Neural progenitor cell (in vitro differentiated cells): ENCODE measurements at regions not wholly inside any gene's neighbourhood (a gene's known extent, or its start where the extent isn't known, plus 50 kb on each side); places are given as distances from the start of the nearest gene placed in this dataset.

Experiments used
- DNase-seq: peaks from one replicate; pipeline ENCODE4 v3.0.0-alpha.2; 2016; ENCODE audit warnings: low spot score
- H2AFZ ChIP-seq: fragments of 200-600 bp; sonication (generic); replicated peaks from 2 replicates; pipeline ENCODE4 v1.6.1; 2016; ENCODE audit warnings: antibody characterized with exemption
- H3F3A ChIP-seq: fragments of 200-600 bp; sonication (generic); 2 replicates; pipeline ENCODE4 v1.6.1; 2016; ENCODE audit warnings: antibody characterized with exemption, low read depth
- H3K27ac ChIP-seq: fragments of 200-600 bp; sonication (generic); 2 replicates; pipeline ENCODE4 v1.5.1; 2016; ENCODE audit warnings: mild to moderate bottlenecking
- H3K27me3 ChIP-seq: fragments of 200-600 bp; sonication (generic); 2 replicates; pipeline ENCODE4 v1.6.1; 2016; ENCODE audit warnings: mild to moderate bottlenecking, moderate library complexity
- H3K36me3 ChIP-seq: fragments of 200-600 bp; sonication (generic); 2 replicates; pipeline ENCODE4 v1.5.1; 2016
- H3K4me1 ChIP-seq: fragments of 200-600 bp; sonication (generic); 2 replicates; pipeline ENCODE4 v1.6.1; 2016; ENCODE audit warnings: mixed run types
- H3K4me2 ChIP-seq: fragments of 200-600 bp; sonication (generic); 2 replicates; pipeline ENCODE4 v1.6.1; 2016
- H3K4me3 ChIP-seq: fragments of 200-600 bp; sonication (generic); 2 replicates; pipeline ENCODE4 v1.5.1; 2016
- H3K79me2 ChIP-seq: fragments of 200-600 bp; sonication (generic); 2 replicates; pipeline ENCODE4 v1.6.1; 2016; ENCODE audit warnings: low read depth
- H3K9ac ChIP-seq: fragments of 200-600 bp; sonication (generic); 2 replicates; pipeline ENCODE4 v1.6.1; 2016
- H3K9me3 ChIP-seq: fragments of 200-600 bp; sonication (generic); 2 replicates; pipeline ENCODE4 v1.5.1; 2016; ENCODE audit warnings: low read depth
- H4K20me1 ChIP-seq: fragments of 200-600 bp; sonication (generic); 2 replicates; pipeline ENCODE4 v1.6.1; 2016; ENCODE audit warnings: low read depth
- H3K27ac Mint-ChIP-seq: 3 replicates; pipeline ENCODE4 v1.8.0; 2021; ENCODE audit warnings: mixed read lengths
- H3K27me3 Mint-ChIP-seq: 2 replicates; pipeline ENCODE4 v1.8.0; 2022; ENCODE audit warnings: low read depth, mild to moderate bottlenecking, inconsistent platforms, moderate library complexity, mixed read lengths; ENCODE audit not compliant: insufficient read depth
- H3K36me3 Mint-ChIP-seq: 3 replicates; pipeline ENCODE4 v1.8.0; 2021; ENCODE audit warnings: mixed read lengths
- H3K4me1 Mint-ChIP-seq: 3 replicates; pipeline ENCODE4 v1.8.0; 2021; ENCODE audit warnings: mixed read lengths
- H3K4me3 Mint-ChIP-seq: 3 replicates; pipeline ENCODE4 v1.8.0; 2021; ENCODE audit warnings: mild to moderate bottlenecking, moderate library complexity, mixed read lengths
- H3K9me3 Mint-ChIP-seq: 3 replicates; pipeline ENCODE4 v1.8.0; 2020; ENCODE audit warnings: mixed read lengths
- CTCF ChIP-seq: fragments of 200-600 bp; sonication (generic); IDR thresholded peaks from 2 replicates; pipeline ENCODE4 v1.5.1; 2017; ENCODE audit warnings: antibody characterized with exemption, mild to moderate bottlenecking
- EZH2 ChIP-seq: fragments of 200-600 bp; sonication (generic); IDR thresholded peaks from 2 replicates; pipeline ENCODE4 v1.6.1; 2017; ENCODE audit warnings: antibody characterized with exemption, mild to moderate bottlenecking, moderate library complexity
- EZH2phosphoT487 ChIP-seq: fragments of 200-600 bp; sonication (generic); IDR thresholded peaks from 2 replicates; pipeline ENCODE4 v1.6.1; 2017; ENCODE audit warnings: antibody characterized with exemption

- Mint-ChIP-seq H3K9me3 (peaks cover 2% of the 10 kb centered on the region), H3K36me3 (no peaks in the 10 kb centered on the region), H3K27ac (no peak overlapping the region), H3K4me1 (peaks cover 4% of the 10 kb centered on the region), H3K27me3 (no peaks in the 10 kb centered on the region), H3K4me3 (no peak overlapping the region)
- Histone ChIP-seq H3K36me3 (no peaks in the 10 kb centered on the region), H3K4me3 (no peak overlapping the region), H3K9ac (no peak overlapping the region), H3K27ac (no peak overlapping the region), H3K4me1 (peaks cover 4% of the 10 kb centered on the region), H3K4me2 (no peak overlapping the region), H3K27me3 (no peaks in the 10 kb centered on the region), H3K9me3 (no peaks in the 10 kb centered on the region), H3F3A (no peaks in the 10 kb centered on the region), H4K20me1 (no peaks in the 10 kb centered on the region), H3K79me2 (no peaks in the 10 kb centered on the region), H2AFZ (no peak overlapping the region)
- no peak for TF ChIP-seq CTCF
- TF ChIP-seq EZH2, result no peak
- no peak for TF ChIP-seq EZH2phosphoT487
- DNase-seq, result no peak
Measured at GRCh38 chr13:81795710-81796109, 1454.8 kb upstream of the SPRY2 start.

- H3K9me3 ChIP-seq, result no peaks in the 10 kb centered on the region
- no peaks in the 10 kb centered on the region for H3K4me1 Mint-ChIP-seq
- no peak for DNase-seq
- peaks cover 5% of the 10 kb centered on the region for H3K9me3 Mint-ChIP-seq
- no peak overlapping the region for H3K4me3 ChIP-seq
- H2AFZ ChIP-seq, result no peak overlapping the region
- H3K4me1 ChIP-seq, result peaks cover 4% of the 10 kb centered on the region
- no peaks in the 10 kb centered on the region for H3K36me3 Mint-ChIP-seq
- no peak overlapping the region for H3K4me3 Mint-ChIP-seq
- no peaks in the 10 kb centered on the region for H4K20me1 ChIP-seq
- H3K27ac ChIP-seq, result no peak overlapping the region
- no peaks in the 10 kb centered on the region for H3K27me3 ChIP-seq
- H3K36me3 ChIP-seq, result no peaks in the 10 kb centered on the region
- H3K4me2 ChIP-seq, result no peak overlapping the region
- H3K27me3 Mint-ChIP-seq, result no peaks in the 10 kb centered on the region
- H3K9ac ChIP-seq, result no peak overlapping the region
- H3K27ac Mint-ChIP-seq, result no peak overlapping the region
- H3K79me2 ChIP-seq, result no peaks in the 10 kb centered on the region
- TF ChIP-seq EZH2phosphoT487 (no peak), EZH2 (no peak), CTCF (no peak)
- H3F3A ChIP-seq, result no peaks in the 10 kb centered on the region
Measured at GRCh38 chr13:81791641-81792040, 1450.7 kb upstream of the SPRY2 start.

- Histone ChIP-seq H3K9ac (no peak overlapping the region), H3K4me2 (no peak overlapping the region), H3K27ac (no peak overlapping the region), H3K4me1 (no peaks in the 10 kb centered on the region), H3K4me3 (no peak overlapping the region), H2AFZ (no peak overlapping the region), H3K36me3 (no peaks in the 10 kb centered on the region), H3K9me3 (no peaks in the 10 kb centered on the region), H3F3A (no peaks in the 10 kb centered on the region), H4K20me1 (no peaks in the 10 kb centered on the region), H3K79me2 (no peaks in the 10 kb centered on the region), H3K27me3 (no peaks in the 10 kb centered on the region)
- H3K4me3 Mint-ChIP-seq, result no peak overlapping the region
- no peaks in the 10 kb centered on the region for H3K36me3 Mint-ChIP-seq
- no peaks in the 10 kb centered on the region for H3K9me3 Mint-ChIP-seq
- no peaks in the 10 kb centered on the region for H3K27me3 Mint-ChIP-seq
- H3K4me1 Mint-ChIP-seq, result no peaks in the 10 kb centered on the region
- DNase-seq, result no peak
- no peak for TF ChIP-seq CTCF
- TF ChIP-seq EZH2, result no peak
- no peak for TF ChIP-seq EZH2phosphoT487
- H3K27ac Mint-ChIP-seq, result no peak overlapping the region
Measured at GRCh38 chr13:81781471-81781870, 1440.5 kb upstream of the SPRY2 start.

GRCh38 chr13:81779876-81780275, 1439.0 kb upstream of the SPRY2 start:
- H3F3A ChIP-seq, result no peaks in the 10 kb centered on the region
- TF ChIP-seq EZH2phosphoT487 (no peak), CTCF (no peak), EZH2 (no peak)
- no peaks in the 10 kb centered on the region for H3K9me3 ChIP-seq
- H3K79me2 ChIP-seq, result no peaks in the 10 kb centered on the region
- H3K9ac ChIP-seq, result no peak overlapping the region
- no peak overlapping the region for H3K4me3 ChIP-seq
- H3K36me3 Mint-ChIP-seq, result no peaks in the 10 kb centered on the region
- H3K27me3 Mint-ChIP-seq, result no peaks in the 10 kb centered on the region
- H3K4me2 ChIP-seq, result no peak overlapping the region
- H3K36me3 ChIP-seq, result no peaks in the 10 kb centered on the region
- H4K20me1 ChIP-seq, result no peaks in the 10 kb centered on the region
- no peak overlapping the region for H3K27ac Mint-ChIP-seq
- H3K9me3 Mint-ChIP-seq, result no peaks in the 10 kb centered on the region
- H3K27ac ChIP-seq, result no peak overlapping the region
- no peak overlapping the region for H2AFZ ChIP-seq
- no peak overlapping the region for H3K4me3 Mint-ChIP-seq
- H3K27me3 ChIP-seq, result no peaks in the 10 kb centered on the region
- no peaks in the 10 kb centered on the region for H3K4me1 ChIP-seq
- DNase-seq, result no peak
- H3K4me1 Mint-ChIP-seq, result no peaks in the 10 kb centered on the region
